PC-3 (cell line): ENCODE measurements at regions not wholly inside any gene's neighbourhood (a gene's known extent, or its start where the extent isn't known, plus 50 kb on each side); places are given as distances from the start of the nearest gene placed in this dataset.

Experiments used
- EZH2 ChIP-seq: fragments of 300-600 bp; sonication (generic); IDR thresholded peaks from one replicate; pipeline ENCODE4 v1.6.1; 2017; ENCODE audit warnings: antibody characterized with exemption, mild to moderate bottlenecking, low read length; ENCODE audit not compliant: unreplicated experiment
- EZH2phosphoT487 ChIP-seq: fragments of 300-600 bp; sonication (generic); IDR thresholded peaks from 2 replicates; pipeline ENCODE4 v1.6.1; 2018; ENCODE audit warnings: mild to moderate bottlenecking, antibody characterized with exemption, low read length, borderline replicate concordance
- TF ChIP-seq, protein P1 (sequence below): fragments of 300-600 bp; sonication (generic); conservative IDR thresholded peaks from 2 replicates; pipeline ENCODE4 v1.5.1; 2017; ENCODE audit warnings: antibody characterized with exemption, low read depth, mild to moderate bottlenecking, low read length

DNA sequence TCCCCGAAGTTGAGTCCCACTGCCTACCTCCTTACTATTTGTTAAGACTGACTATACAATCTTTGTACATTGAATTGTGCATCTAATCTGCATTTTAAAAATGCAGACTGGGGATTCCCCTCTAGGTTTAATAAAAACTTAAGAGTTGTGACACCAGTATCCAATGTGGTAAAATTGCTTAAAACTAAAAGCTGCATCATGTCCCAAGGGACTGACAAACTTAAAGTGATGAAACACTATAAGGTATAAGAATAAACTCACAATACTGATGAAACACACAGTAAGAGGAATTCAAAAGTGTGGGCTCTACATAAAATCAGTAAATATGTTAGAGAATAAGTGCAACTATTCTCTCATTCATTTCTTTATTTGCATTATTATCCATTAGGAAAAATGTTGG, 1905.1 kb downstream of the MAT2B start:
- TF ChIP-seq EZH2phosphoT487 (no peak), EZH2 (no peak)
- TF ChIP-seq, protein P1, sequence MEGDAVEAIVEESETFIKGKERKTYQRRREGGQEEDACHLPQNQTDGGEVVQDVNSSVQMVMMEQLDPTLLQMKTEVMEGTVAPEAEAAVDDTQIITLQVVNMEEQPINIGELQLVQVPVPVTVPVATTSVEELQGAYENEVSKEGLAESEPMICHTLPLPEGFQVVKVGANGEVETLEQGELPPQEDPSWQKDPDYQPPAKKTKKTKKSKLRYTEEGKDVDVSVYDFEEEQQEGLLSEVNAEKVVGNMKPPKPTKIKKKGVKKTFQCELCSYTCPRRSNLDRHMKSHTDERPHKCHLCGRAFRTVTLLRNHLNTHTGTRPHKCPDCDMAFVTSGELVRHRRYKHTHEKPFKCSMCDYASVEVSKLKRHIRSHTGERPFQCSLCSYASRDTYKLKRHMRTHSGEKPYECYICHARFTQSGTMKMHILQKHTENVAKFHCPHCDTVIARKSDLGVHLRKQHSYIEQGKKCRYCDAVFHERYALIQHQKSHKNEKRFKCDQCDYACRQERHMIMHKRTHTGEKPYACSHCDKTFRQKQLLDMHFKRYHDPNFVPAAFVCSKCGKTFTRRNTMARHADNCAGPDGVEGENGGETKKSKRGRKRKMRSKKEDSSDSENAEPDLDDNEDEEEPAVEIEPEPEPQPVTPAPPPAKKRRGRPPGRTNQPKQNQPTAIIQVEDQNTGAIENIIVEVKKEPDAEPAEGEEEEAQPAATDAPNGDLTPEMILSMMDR: no peak
